Gastroesophageal sphincter (tissue), 4 donors: ENCODE measurements at regions not wholly inside any gene's neighbourhood (a gene's known extent, or its start where the extent isn't known, plus 50 kb on each side); places are given as distances from the start of the nearest gene placed in this dataset.

Source experiments
- ATAC-seq: fragments of 150-250 bp; one replicate; pipeline ENCODE4 v1.9.1; 2016; ENCODE audit warnings: mild to moderate bottlenecking, moderate library complexity
- H3K27ac ChIP-seq, 4 donors: fragments of 200-600 bp; sonication (generic) in 3 of 4; 1 replicate in 3 of 4; 2 replicates in 1 of 4; pipeline ENCODE4 v1.5.1; 2016 to 2019
- H3K27me3 ChIP-seq: fragments of 200-600 bp; sonication (generic); one replicate; pipeline ENCODE4 v1.5.1; 2019
- H3K36me3 ChIP-seq, 2 donors: fragments of 200-600 bp; sonication (generic); one replicate each; pipeline ENCODE4 v1.5.1; 2019; ENCODE audit warnings: control low read depth in 1 of 2
- H3K4me1 ChIP-seq, 3 donors: fragments of 200-600 bp; sonication (generic); 1 replicate in 2 of 3; 2 replicates in 1 of 3; pipeline ENCODE4 v1.5.1; 2016 to 2019; ENCODE audit warnings: control low read depth in 2 of 3
- H3K4me3 ChIP-seq, 2 donors: fragments of 200-600 bp; sonication (generic); one replicate each; pipeline ENCODE4 v1.5.1; 2019; ENCODE audit warnings: mild to moderate bottlenecking in 1 of 2, moderate library complexity in 1 of 2
- H3K9me3 ChIP-seq, 3 donors: fragments of 200-600 bp; sonication (generic); one replicate each; pipeline ENCODE4 v1.5.1; 2017 to 2019; ENCODE audit warnings: control low read depth in 2 of 3
- EP300 ChIP-seq: sonication (generic); formaldehyde crosslinking; IDR thresholded peaks from one replicate; pipeline ENCODE4 v1.6.1; 2017; ENCODE audit warnings: antibody characterized with exemption, mild to moderate bottlenecking
- POLR2A ChIP-seq, 2 donors: fragments of 450-650 bp; IDR thresholded peaks; one replicate each; pipeline ENCODE4 v1.6.1; 2017; ENCODE audit warnings: antibody characterized with exemption in 2 of 2, mild to moderate bottlenecking in 2 of 2, moderate library complexity in 1 of 2
- POLR2AphosphoS5 ChIP-seq: sonication (generic); formaldehyde crosslinking; IDR thresholded peaks from one replicate; pipeline ENCODE4 v1.6.1; 2017; ENCODE audit warnings: antibody characterized with exemption
- WGBS, 2 donors: methylation state at CpG; one replicate each; pipeline ENCODE4 v1.1.5; 2018; ENCODE audit warnings: low coverage in 1 of 2; 5-methylcytosine and 5-hydroxymethylcytosine counted together
- TF ChIP-seq, protein P1 (sequence below), 4 experiments: fragments of 200-600 bp in 2 of 4; fragments of 450-650 bp in 2 of 4; sonication (generic) in 1 of 4; IDR thresholded peaks; one replicate each; pipeline ENCODE4 v1.5.1; 2017 to 2019; ENCODE audit warnings: antibody characterized with exemption in 4 of 4, mild to moderate bottlenecking in 2 of 4, moderate library complexity in 2 of 4

DNA sequence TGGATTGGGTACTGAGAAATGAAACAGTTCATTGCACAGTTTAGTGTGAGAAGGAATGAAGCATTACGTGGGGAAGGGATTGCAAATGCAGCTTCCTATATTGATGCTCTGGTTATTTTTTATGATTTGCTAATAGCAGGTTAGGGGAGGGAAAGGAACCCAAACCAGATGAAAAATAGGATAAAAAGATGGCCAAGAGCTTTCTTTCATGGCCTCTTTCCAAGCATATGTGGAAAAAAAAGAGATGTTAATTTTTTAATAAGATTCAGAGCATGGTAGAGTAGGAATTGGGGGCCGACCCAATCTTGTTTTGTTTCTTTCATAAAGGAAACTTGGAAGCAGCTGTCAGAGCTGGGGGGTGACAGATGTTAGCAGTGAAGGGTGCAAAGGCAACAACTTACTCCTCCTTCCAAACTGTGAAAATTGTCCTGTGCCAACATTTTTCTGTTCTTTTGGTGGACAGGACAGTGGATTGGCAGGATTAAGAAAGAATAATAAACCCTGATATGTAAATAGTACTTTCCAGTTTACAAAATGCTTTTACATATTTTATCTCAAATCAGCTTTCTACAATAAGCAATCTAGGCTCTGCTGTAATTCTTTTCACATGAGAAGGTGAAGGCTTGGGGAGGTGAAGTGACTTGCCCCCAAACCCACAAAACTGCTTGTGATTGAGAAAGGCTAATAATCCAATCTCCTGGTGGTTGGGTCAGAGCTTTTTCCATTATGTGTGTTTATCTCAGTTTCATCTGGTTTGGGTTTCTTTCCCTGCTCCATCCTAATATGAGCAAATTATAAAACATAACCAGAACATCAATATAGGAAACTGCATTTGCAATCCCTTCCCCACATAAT lies 270.1 kb downstream of the ETAA1 start:
- H3K4me1 ChIP-seq: peaks cover 5 to 43% (median 12%) of the 10 kb centered on the region in 3 donors

DNA sequence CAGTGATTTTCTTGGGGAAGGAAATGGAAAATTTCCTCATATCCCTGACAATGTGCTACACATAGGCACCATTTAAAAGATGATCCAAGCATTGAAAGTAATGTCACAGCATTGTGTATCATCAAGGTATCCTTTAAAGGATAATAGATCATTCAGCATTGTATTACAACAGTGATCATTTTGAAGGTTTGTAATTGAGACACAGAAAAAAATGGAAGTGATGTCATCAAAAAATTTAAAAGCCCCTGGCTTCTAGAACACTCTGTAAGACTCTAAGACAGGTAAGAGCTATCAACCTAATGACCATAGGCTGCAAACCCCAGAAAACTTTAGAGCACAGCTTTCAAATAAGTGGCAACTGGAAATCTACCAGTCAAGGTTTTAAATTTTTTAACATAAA lies 271.4 kb downstream of the ETAA1 start:
- Histone ChIP-seq H3K36me3 (no peaks in the 10 kb centered on the region), H3K27me3 (no peaks in the 10 kb centered on the region), H3K27ac (peak overlapping the region; percentile 48 to 86 (median 73))

More for the DNA sequence above, 270.1 kb downstream of the ETAA1 start:
- TF ChIP-seq POLR2AphosphoS5: no peak
- TF ChIP-seq, protein P1, sequence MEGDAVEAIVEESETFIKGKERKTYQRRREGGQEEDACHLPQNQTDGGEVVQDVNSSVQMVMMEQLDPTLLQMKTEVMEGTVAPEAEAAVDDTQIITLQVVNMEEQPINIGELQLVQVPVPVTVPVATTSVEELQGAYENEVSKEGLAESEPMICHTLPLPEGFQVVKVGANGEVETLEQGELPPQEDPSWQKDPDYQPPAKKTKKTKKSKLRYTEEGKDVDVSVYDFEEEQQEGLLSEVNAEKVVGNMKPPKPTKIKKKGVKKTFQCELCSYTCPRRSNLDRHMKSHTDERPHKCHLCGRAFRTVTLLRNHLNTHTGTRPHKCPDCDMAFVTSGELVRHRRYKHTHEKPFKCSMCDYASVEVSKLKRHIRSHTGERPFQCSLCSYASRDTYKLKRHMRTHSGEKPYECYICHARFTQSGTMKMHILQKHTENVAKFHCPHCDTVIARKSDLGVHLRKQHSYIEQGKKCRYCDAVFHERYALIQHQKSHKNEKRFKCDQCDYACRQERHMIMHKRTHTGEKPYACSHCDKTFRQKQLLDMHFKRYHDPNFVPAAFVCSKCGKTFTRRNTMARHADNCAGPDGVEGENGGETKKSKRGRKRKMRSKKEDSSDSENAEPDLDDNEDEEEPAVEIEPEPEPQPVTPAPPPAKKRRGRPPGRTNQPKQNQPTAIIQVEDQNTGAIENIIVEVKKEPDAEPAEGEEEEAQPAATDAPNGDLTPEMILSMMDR (IDR thresholded peaks at IDR 0.05): no peak
- TF ChIP-seq POLR2A (IDR thresholded peaks at IDR 0.05): no peak
- no peak for TF ChIP-seq EP300
- peak overlapping the region; percentile 48 to 86 (median 73) for H3K27ac ChIP-seq
- no peak overlapping the region for H3K4me3 ChIP-seq
- H3K9me3 ChIP-seq: no peaks in the 10 kb centered on the region
- 7 to 24% methylated on average over 2 of the region's 2 CpGs for WGBS, 2 donors
- H3K27me3 ChIP-seq: no peaks in the 10 kb centered on the region
- ATAC-seq: no peak
- H3K36me3 ChIP-seq: no peaks in the 10 kb centered on the region

DNA sequence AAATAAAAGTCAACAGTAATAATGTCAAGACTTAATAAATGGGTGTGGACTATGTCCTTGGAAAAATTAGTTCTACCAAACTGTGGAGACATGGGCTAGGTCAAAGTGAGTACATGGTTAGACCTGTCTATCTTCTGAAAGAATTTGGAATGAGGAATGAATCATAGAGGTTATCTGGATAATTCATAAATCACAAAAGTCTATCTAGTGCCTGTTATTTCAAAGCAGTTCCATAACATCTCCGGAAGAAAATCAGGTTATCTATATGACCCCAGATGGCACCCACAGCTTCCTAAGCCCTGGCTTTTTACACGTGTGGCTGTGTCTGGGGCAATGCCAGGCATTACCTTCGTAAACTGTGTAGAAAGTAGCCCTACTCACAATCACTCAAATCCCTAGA lies 272.0 kb downstream of the ETAA1 start:
- no peak for ATAC-seq
- WGBS, 2 donors: 43 to 57% methylated on average over 1 to 3 of the region's 3 CpGs
- no peak overlapping the region for H3K27ac ChIP-seq
- peaks cover 5 to 39% (median 12%) of the 10 kb centered on the region in 3 donors for H3K4me1 ChIP-seq
- no peaks in the 10 kb centered on the region for H3K9me3 ChIP-seq
- H3K4me3 ChIP-seq: no peak overlapping the region
- no peaks in the 10 kb centered on the region for H3K27me3 ChIP-seq
- no peaks in the 10 kb centered on the region for H3K36me3 ChIP-seq
- no peak for TF ChIP-seq POLR2A (IDR thresholded peaks at IDR 0.05)
- TF ChIP-seq EP300: no peak
- no peak for TF ChIP-seq POLR2AphosphoS5
- TF ChIP-seq, protein P1 (IDR thresholded peaks at IDR 0.05): no peak

More for the DNA sequence above, 271.4 kb downstream of the ETAA1 start:
- Histone ChIP-seq H3K4me1 (peaks cover 5 to 43% (median 12%) of the 10 kb centered on the region in 3 donors), H3K9me3 (no peaks in the 10 kb centered on the region), H3K4me3 (no peak overlapping the region)
- TF ChIP-seq POLR2AphosphoS5: no peak
- TF ChIP-seq EP300: no peak
- TF ChIP-seq POLR2A (IDR thresholded peaks at IDR 0.05): no peak
- TF ChIP-seq, protein P1 (IDR thresholded peaks at IDR 0.05): no peak
- no peak for ATAC-seq

DNA sequence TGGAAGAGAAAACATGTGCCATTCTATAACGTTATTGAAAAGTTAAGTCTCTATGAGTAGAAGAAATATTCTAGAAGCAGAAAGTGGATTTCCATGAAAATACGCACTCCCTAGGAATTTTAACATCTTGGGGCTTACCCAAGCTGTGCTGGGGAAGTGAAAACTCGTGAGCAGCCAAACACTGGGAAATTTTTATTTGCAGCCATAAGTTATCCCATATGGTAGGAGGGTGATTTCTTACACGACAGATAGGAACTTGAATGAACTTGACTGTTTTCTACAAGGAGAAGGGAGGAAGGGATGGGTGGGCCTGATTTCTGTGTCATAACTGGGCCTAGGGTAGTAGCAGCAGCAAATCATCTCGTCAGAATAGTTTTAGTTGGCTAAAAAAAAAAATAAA lies 272.6 kb downstream of the ETAA1 start:
- Histone ChIP-seq H3K27ac (no peak overlapping the region), H3K4me1 (peaks cover 5 to 39% (median 12%) of the 10 kb centered on the region in 3 donors), H3K36me3 (no peaks in the 10 kb centered on the region), H3K9me3 (no peaks in the 10 kb centered on the region), H3K4me3 (no peak overlapping the region), H3K27me3 (no peaks in the 10 kb centered on the region)
- no peak for TF ChIP-seq POLR2AphosphoS5
- TF ChIP-seq, protein P1 (IDR thresholded peaks at IDR 0.05): no peak
- no peak for TF ChIP-seq EP300
- TF ChIP-seq POLR2A (IDR thresholded peaks at IDR 0.05): no peak
- ATAC-seq: no peak
- 0 to 60% methylated on average over 1 to 5 of the region's 5 CpGs for WGBS, 2 donors

DNA sequence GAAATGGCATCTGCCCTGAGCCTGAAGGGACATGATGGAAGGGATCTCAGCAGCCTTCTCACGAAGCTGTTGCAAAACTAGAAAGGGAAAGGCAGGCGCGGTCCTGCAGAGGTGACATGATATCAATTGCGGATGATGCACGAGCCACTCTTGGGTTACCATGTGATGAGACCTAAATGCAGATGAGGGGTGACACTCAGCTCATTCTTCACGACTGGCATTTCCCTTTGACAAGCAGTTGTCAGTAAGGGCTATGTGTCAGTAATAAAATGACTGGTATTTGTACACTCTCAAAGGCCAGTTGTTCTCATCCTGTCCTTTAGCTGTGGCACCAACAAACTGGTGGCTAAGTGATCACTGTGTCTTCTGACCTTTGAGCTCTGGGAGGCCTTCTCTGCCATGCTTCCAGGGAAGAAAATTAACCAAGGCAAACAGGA lies 273.6 kb downstream of the ETAA1 start:
- no peak overlapping the region for H3K27ac ChIP-seq
- H3K4me3 ChIP-seq: no peak overlapping the region
- ATAC-seq: no peak
- no peaks in the 10 kb centered on the region for H3K27me3 ChIP-seq
- H3K36me3 ChIP-seq: no peaks in the 10 kb centered on the region
- WGBS, 2 donors: 83 to 100% methylated on average over 4 to 6 of the region's 6 CpGs
- no peaks in the 10 kb centered on the region for H3K9me3 ChIP-seq
- peaks cover 5 to 37% (median 12%) of the 10 kb centered on the region in 3 donors for H3K4me1 ChIP-seq
- TF ChIP-seq, protein P1 (IDR thresholded peaks at IDR 0.05): no peak
